NB4 (cell line): ENCODE measurements at regions not wholly inside any gene's neighbourhood (a gene's known extent, or its start where the extent isn't known, plus 50 kb on each side); places are given as distances from the start of the nearest gene placed in this dataset.
"Not testable (repeated sequence)": the region's sequence is repeated elsewhere in the genome, so short reads cannot be mapped to it uniquely, and the experiment has no call there.

Source experiments
- MYC ChIP-seq: IDR thresholded peaks from 2 replicates; pipeline ENCODE4 v1.6.1; 2011; ENCODE audit warnings: low read depth, low read length
- POLR2A ChIP-seq: IDR thresholded peaks from 2 replicates; pipeline ENCODE4 v1.6.1; 2011; ENCODE audit warnings: mild to moderate bottlenecking; ENCODE audit not compliant: insufficient read length; ENCODE audit errors: extremely low read depth
- TF ChIP-seq, protein P1 (sequence below): IDR thresholded peaks from one replicate; pipeline ENCODE4 v1.5.1; 2012; ENCODE audit warnings: low read depth, low read length
- TF ChIP-seq, protein P2 (sequence below): IDR thresholded peaks from 2 replicates; pipeline ENCODE4 v1.6.1; 2011; ENCODE audit warnings: low read depth, low read length

DNA sequence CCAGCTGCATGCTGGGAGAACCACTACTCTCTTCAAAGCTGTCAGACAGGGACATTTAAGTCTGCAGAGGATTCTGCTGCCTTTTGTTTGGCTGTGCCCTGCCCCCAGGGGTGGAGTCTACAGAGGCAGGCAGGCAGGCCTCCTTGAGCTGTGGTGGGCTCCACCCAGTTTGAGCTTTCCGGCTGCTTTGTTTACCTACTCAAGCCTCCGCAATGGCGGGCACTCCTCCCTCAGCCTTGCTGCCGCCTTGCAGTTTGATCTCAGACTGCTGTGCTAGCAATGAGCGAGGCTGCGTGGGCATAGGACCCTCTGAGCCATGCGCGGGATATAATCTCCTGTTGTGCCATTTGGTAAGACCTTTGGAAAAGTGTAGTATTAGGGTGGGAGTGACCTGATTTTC, 581.1 kb upstream of the LCORL start:
- TF ChIP-seq, protein P1, sequence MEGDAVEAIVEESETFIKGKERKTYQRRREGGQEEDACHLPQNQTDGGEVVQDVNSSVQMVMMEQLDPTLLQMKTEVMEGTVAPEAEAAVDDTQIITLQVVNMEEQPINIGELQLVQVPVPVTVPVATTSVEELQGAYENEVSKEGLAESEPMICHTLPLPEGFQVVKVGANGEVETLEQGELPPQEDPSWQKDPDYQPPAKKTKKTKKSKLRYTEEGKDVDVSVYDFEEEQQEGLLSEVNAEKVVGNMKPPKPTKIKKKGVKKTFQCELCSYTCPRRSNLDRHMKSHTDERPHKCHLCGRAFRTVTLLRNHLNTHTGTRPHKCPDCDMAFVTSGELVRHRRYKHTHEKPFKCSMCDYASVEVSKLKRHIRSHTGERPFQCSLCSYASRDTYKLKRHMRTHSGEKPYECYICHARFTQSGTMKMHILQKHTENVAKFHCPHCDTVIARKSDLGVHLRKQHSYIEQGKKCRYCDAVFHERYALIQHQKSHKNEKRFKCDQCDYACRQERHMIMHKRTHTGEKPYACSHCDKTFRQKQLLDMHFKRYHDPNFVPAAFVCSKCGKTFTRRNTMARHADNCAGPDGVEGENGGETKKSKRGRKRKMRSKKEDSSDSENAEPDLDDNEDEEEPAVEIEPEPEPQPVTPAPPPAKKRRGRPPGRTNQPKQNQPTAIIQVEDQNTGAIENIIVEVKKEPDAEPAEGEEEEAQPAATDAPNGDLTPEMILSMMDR = not testable (repeated sequence)
- not testable (repeated sequence) for TF ChIP-seq POLR2A, MYC
- TF ChIP-seq, protein P2, sequence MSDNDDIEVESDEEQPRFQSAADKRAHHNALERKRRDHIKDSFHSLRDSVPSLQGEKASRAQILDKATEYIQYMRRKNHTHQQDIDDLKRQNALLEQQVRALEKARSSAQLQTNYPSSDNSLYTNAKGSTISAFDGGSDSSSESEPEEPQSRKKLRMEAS = not testable (repeated sequence)
